HG03342 (cell line): ENCODE measurements at regions not wholly inside any gene's neighbourhood (a gene's known extent, or its start where the extent isn't known, plus 50 kb on each side); places are given as distances from the start of the nearest gene placed in this dataset.

ENCODE experiments used
- ATAC-seq: cut with Tn5 transposase; IDR thresholded peaks from one replicate; pipeline ENCODE4 v1.9.1; 2021; ENCODE audit warnings: mild to moderate bottlenecking, moderate library complexity; ENCODE audit not compliant: unreplicated experiment

- no peak for ATAC-seq
These were observed 71.4 kb upstream of the MAP1B start for GRCh38 chr5:72035831-72036230.

GRCh38 chr5:72036951-72037350 is 70.3 kb upstream of the MAP1B start:
- no peak for ATAC-seq

GRCh38 chr5:72040513-72040912 is 66.8 kb upstream of the MAP1B start:
- ATAC-seq, result no peak

- ATAC-seq, result no peak
These were observed 65.6 kb upstream of the MAP1B start for GRCh38 chr5:72041654-72042053.

GRCh38 chr5:72042097-72042496 is 65.2 kb upstream of the MAP1B start:
- ATAC-seq, result no peak

DNA sequence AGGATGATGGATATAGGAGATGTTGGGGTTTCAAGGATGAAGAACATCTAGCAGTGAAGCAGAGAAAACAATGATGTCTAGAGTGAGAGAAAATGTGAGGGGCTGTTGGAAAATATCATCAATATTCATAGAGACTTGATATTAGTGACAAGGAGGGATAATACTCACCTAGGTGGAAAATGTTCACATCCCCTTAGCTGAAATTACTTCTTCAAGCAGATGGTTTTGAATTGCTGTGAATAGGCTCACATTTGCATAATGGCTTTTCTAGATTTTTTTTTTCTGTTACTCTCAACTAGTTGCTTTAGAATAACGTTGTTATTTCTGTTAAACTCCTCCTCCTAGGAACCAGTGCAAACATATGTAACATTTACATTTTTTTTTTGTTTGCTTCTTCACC is 61.6 kb upstream of the MAP1B start:
- no peak for ATAC-seq

- no peak for ATAC-seq
These were observed 61.2 kb upstream of the MAP1B start for GRCh38 chr5:72046106-72046505.

GRCh38 chr5:72055636-72056035 is 51.6 kb upstream of the MAP1B start:
- no peak for ATAC-seq
